PC-9 (cell line): ENCODE measurements at regions not wholly inside any gene's neighbourhood (a gene's known extent, or its start where the extent isn't known, plus 50 kb on each side); places are given as distances from the start of the nearest gene placed in this dataset.

Experiments used
- BruUV-seq: library from RNA; stranded (reverse); fragments of 400-500 nt; replicated peaks from 2 replicates; lab custom pipeline; 2021; lab: Mats Ljungman, UMichigan
- CTCF ChIA-PET: fragments of 300-600 bp; sonication (Branson Sonifier 250); formaldehyde crosslinking; loops from one replicate; lab custom pipeline; 2022; ENCODE audit warnings: antibody characterized with exemption; lab: Charles Lee
- POLR2A ChIA-PET: fragments of 300-600 bp; sonication (Branson Sonifier 250); formaldehyde crosslinking; loops from one replicate; lab custom pipeline; 2022; ENCODE audit warnings: antibody characterized with exemption; ENCODE audit not compliant: unreplicated experiment; lab: Charles Lee
- DNase-seq, 2 experiments: peaks; one replicate each; pipeline versions ENCODE4 v3.0.0 to v3.0.0-alpha.2; 2015 to 2022; ENCODE audit warnings: mixed read lengths in 1 of 2
- H2AFZ ChIP-seq: fragments of 200-600 bp; sonication (generic); 2 replicates; pipeline ENCODE4 v1.8.1; 2017; ENCODE audit warnings: antibody characterized with exemption
- H3F3A ChIP-seq: fragments of 200-600 bp; sonication (generic); 2 replicates; pipeline ENCODE4 v1.8.1; 2017; ENCODE audit warnings: antibody characterized with exemption, mild to moderate bottlenecking, low read depth; ENCODE audit not compliant: insufficient read depth
- H3K27ac ChIP-seq: fragments of 200-600 bp; sonication (generic); 2 replicates; pipeline ENCODE4 v1.6.1; 2016; ENCODE audit warnings: mixed run types
- H3K27me3 ChIP-seq: fragments of 200-600 bp; sonication (generic); 2 replicates; pipeline ENCODE4 v1.6.1; 2016; ENCODE audit warnings: low read depth, mixed run types; ENCODE audit not compliant: insufficient read depth
- H3K36me3 ChIP-seq: fragments of 200-600 bp; sonication (generic); 2 replicates; pipeline ENCODE4 v1.6.1; 2016; ENCODE audit warnings: low read depth, mixed run types
- H3K4me1 ChIP-seq: fragments of 200-600 bp; sonication (generic); replicated peaks from 2 replicates; pipeline ENCODE4 v1.6.1; 2016; ENCODE audit warnings: mixed run types; ENCODE audit not compliant: insufficient read depth
- H3K4me2 ChIP-seq: fragments of 200-600 bp; sonication (generic); 2 replicates; pipeline ENCODE4 v1.6.1; 2017; ENCODE audit warnings: mixed run types
- H3K4me3 ChIP-seq: fragments of 200-600 bp; sonication (generic); 2 replicates; pipeline ENCODE4 v1.6.1; 2016; ENCODE audit warnings: mixed run types
- H3K79me2 ChIP-seq: fragments of 200-600 bp; sonication (generic); 2 replicates; pipeline ENCODE4 v1.6.1; 2017; ENCODE audit warnings: low read depth, mixed run types
- H3K9me2 ChIP-seq: fragments of 200-600 bp; sonication (generic); 2 replicates; pipeline ENCODE4 v1.8.1; 2017; ENCODE audit warnings: mild to moderate bottlenecking; ENCODE audit not compliant: insufficient read depth
- H3K9me3 ChIP-seq: fragments of 200-600 bp; sonication (generic); 2 replicates; pipeline ENCODE4 v1.8.1; 2016; ENCODE audit warnings: low read depth; ENCODE audit not compliant: insufficient read depth
- H4K20me1 ChIP-seq: fragments of 200-600 bp; sonication (generic); 2 replicates; pipeline ENCODE4 v1.8.1; 2017; ENCODE audit not compliant: insufficient read depth
- EZH2 ChIP-seq: fragments of 200-600 bp; sonication (generic); IDR thresholded peaks from 2 replicates; pipeline ENCODE4 v1.8.0; 2017; ENCODE audit warnings: antibody characterized with exemption, low read depth
- intact Hi-C: fragments of 100-400 bp; cut with micrococcal nuclease; formaldehyde crosslinking; loops from one replicate; pipeline ENCODE4 v1.10.0; 2022; ENCODE audit not compliant: unreplicated experiment
- TF ChIP-seq, protein P1 (sequence below): fragments of 200-600 bp; sonication (generic); conservative IDR thresholded peaks from 2 replicates; pipeline ENCODE4 v1.6.1; 2017; ENCODE audit warnings: mixed run types, antibody characterized with exemption, mild to moderate bottlenecking, moderate library complexity

- Histone ChIP-seq H3K4me2 (no peak overlapping the region), H3K27ac (no peak overlapping the region), H3K79me2 (no peaks in the 10 kb centered on the region), H3K36me3 (no peaks in the 10 kb centered on the region), H3K9me2 (no peaks in the 10 kb centered on the region), H3K9me3 (no peaks in the 10 kb centered on the region), H4K20me1 (no peaks in the 10 kb centered on the region), H3K4me1 (no peaks in the 10 kb centered on the region), H3F3A (no peaks in the 10 kb centered on the region), H3K27me3 (peaks cover 67% of the 10 kb centered on the region), H2AFZ (no peak overlapping the region), H3K4me3 (no peak overlapping the region)
- no TSS peak for BruUV-seq
- no peak for DNase-seq
- intact Hi-C loops = no loop called here
- ChIA-PET CTCF (no interaction called here), POLR2A (no interaction called here)
- no peak for TF ChIP-seq EZH2
Observed at GRCh38 chr20:60882836-60883235, 369.2 kb upstream of the CDH4 start.

GRCh38 chr20:60883496-60883895 is 368.6 kb upstream of the CDH4 start:
- H3F3A ChIP-seq = no peaks in the 10 kb centered on the region
- DNase-seq = no peak
- no peak overlapping the region for H2AFZ ChIP-seq
- H3K9me2 ChIP-seq = no peaks in the 10 kb centered on the region
- H3K4me1 ChIP-seq = no peaks in the 10 kb centered on the region
- no peak overlapping the region for H3K27ac ChIP-seq
- H3K9me3 ChIP-seq = no peaks in the 10 kb centered on the region
- no peak overlapping the region for H3K4me2 ChIP-seq
- intact Hi-C loops = no loop called here
- peaks cover 67% of the 10 kb centered on the region for H3K27me3 ChIP-seq
- H3K36me3 ChIP-seq = no peaks in the 10 kb centered on the region
- ChIA-PET POLR2A (no interaction called here), CTCF (no interaction called here)
- H3K79me2 ChIP-seq = no peaks in the 10 kb centered on the region
- H3K4me3 ChIP-seq = no peak overlapping the region
- BruUV-seq = no TSS peak
- TF ChIP-seq EZH2 = no peak
- TF ChIP-seq, protein P1, sequence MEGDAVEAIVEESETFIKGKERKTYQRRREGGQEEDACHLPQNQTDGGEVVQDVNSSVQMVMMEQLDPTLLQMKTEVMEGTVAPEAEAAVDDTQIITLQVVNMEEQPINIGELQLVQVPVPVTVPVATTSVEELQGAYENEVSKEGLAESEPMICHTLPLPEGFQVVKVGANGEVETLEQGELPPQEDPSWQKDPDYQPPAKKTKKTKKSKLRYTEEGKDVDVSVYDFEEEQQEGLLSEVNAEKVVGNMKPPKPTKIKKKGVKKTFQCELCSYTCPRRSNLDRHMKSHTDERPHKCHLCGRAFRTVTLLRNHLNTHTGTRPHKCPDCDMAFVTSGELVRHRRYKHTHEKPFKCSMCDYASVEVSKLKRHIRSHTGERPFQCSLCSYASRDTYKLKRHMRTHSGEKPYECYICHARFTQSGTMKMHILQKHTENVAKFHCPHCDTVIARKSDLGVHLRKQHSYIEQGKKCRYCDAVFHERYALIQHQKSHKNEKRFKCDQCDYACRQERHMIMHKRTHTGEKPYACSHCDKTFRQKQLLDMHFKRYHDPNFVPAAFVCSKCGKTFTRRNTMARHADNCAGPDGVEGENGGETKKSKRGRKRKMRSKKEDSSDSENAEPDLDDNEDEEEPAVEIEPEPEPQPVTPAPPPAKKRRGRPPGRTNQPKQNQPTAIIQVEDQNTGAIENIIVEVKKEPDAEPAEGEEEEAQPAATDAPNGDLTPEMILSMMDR = no peak
- no peaks in the 10 kb centered on the region for H4K20me1 ChIP-seq

GRCh38 chr20:60884277-60884676 is 367.8 kb upstream of the CDH4 start:
- Histone ChIP-seq H4K20me1 (no peaks in the 10 kb centered on the region), H3K27ac (no peak overlapping the region), H3K9me2 (no peaks in the 10 kb centered on the region), H3K4me2 (no peak overlapping the region), H3K36me3 (no peaks in the 10 kb centered on the region), H3K9me3 (no peaks in the 10 kb centered on the region), H3K4me1 (no peaks in the 10 kb centered on the region), H3K79me2 (no peaks in the 10 kb centered on the region), H3K4me3 (no peak overlapping the region), H3F3A (no peaks in the 10 kb centered on the region), H2AFZ (no peak overlapping the region), H3K27me3 (peaks cover 67% of the 10 kb centered on the region)
- ChIA-PET POLR2A (no interaction called here), CTCF (no interaction called here)
- no peak for DNase-seq
- intact Hi-C loops = no loop called here
- TF ChIP-seq, protein P1 = no peak
- no peak for TF ChIP-seq EZH2
- no TSS peak for BruUV-seq

GRCh38 chr20:60888771-60889170 is 363.3 kb upstream of the CDH4 start:
- no TSS peak for BruUV-seq
- CTCF ChIA-PET = no interaction called here
- H3K36me3 ChIP-seq = no peaks in the 10 kb centered on the region

More at GRCh38 chr20:60888771-60889170, 363.3 kb upstream of the CDH4 start:
- no peak for DNase-seq
- Histone ChIP-seq H3K4me2 (no peak overlapping the region), H3K27me3 (peaks cover 38% of the 10 kb centered on the region), H2AFZ (no peak overlapping the region), H3K27ac (no peak overlapping the region), H3K4me3 (no peak overlapping the region), H3F3A (no peaks in the 10 kb centered on the region), H3K9me3 (no peaks in the 10 kb centered on the region), H4K20me1 (no peaks in the 10 kb centered on the region), H3K79me2 (no peaks in the 10 kb centered on the region), H3K9me2 (no peaks in the 10 kb centered on the region), H3K4me1 (no peaks in the 10 kb centered on the region)
- POLR2A ChIA-PET = no interaction called here
- TF ChIP-seq, protein P1 = no peak
- no peak for TF ChIP-seq EZH2
- intact Hi-C loops = no loop called here
